H1 (cell line): ENCODE measurements at regions not wholly inside any gene's neighbourhood (a gene's known extent, or its start where the extent isn't known, plus 50 kb on each side); places are given as distances from the start of the nearest gene placed in this dataset.

Experiments
- ASH2L ChIP-seq: fragments of 200-600, 300-600 bp; sonication (generic); IDR thresholded peaks from one replicate; pipeline ENCODE4 v1.7.1; 2017; ENCODE audit warnings: low read length
- ATF2 ChIP-seq: IDR thresholded peaks from 2 replicates; pipeline ENCODE4 v1.6.1; 2012; ENCODE audit warnings: low read length, inconsistent platforms
- BACH1 ChIP-seq: IDR thresholded peaks from 2 replicates; pipeline ENCODE4 v1.6.1; 2012; ENCODE audit warnings: low read length, improper control_type of control experiment
- CTCF ChIP-seq, 3 experiments: IDR thresholded peaks; 1 replicate in 2 of 3; 2 replicates in 1 of 3; pipeline versions ENCODE4 v1.5.1 to v1.6.1; 2011; ENCODE audit warnings: low read length in 3 of 3, mild to moderate bottlenecking in 3 of 3, inconsistent platforms in 2 of 3, low read depth in 1 of 3, moderate library complexity in 1 of 3; ENCODE audit not compliant: insufficient read depth in 1 of 3; ENCODE audit errors: control extremely low read depth in 1 of 3
- E2F6 ChIP-seq: IDR thresholded peaks from 2 replicates; pipeline ENCODE4 v1.6.1; 2012; ENCODE audit warnings: inconsistent platforms
- EGR1 ChIP-seq: IDR thresholded peaks from 2 replicates; pipeline ENCODE4 v1.6.1; 2011; ENCODE audit warnings: low read depth, low read length, borderline replicate concordance
- GABPA ChIP-seq: IDR thresholded peaks from 2 replicates; pipeline ENCODE4 v1.6.1; 2011; ENCODE audit warnings: mild to moderate bottlenecking, low read length, moderate library complexity, borderline replicate concordance; ENCODE audit not compliant: insufficient read depth
- JUN ChIP-seq: IDR thresholded peaks from 2 replicates; pipeline ENCODE4 v1.6.1; 2011; ENCODE audit warnings: low read depth, mild to moderate bottlenecking, improper control_type of control experiment, low read length
- MAFK ChIP-seq: IDR thresholded peaks from 2 replicates; pipeline ENCODE4 v1.6.1; 2012; ENCODE audit warnings: low read depth, mild to moderate bottlenecking, improper control_type of control experiment, low read length
- PHF8 ChIP-seq: fragments of 200-600 bp; sonication (generic); conservative IDR thresholded peaks from 2 replicates; pipeline ENCODE4 v1.7.1; 2012; ENCODE audit warnings: low read depth, mild to moderate bottlenecking, inconsistent platforms, low read length, moderate library complexity
- RXRA ChIP-seq: IDR thresholded peaks from 2 replicates; pipeline ENCODE4 v1.6.1; 2011; ENCODE audit warnings: low read depth, mild to moderate bottlenecking, low read length, moderate library complexity; ENCODE audit not compliant: insufficient read depth
- TCF12 ChIP-seq: IDR thresholded peaks from 2 replicates; pipeline ENCODE4 v1.6.1; 2011; ENCODE audit warnings: low read depth, mild to moderate bottlenecking, low read length
- TEAD4 ChIP-seq: IDR thresholded peaks from 2 replicates; pipeline ENCODE4 v1.6.1; 2012; ENCODE audit warnings: low read depth, low read length, inconsistent platforms, mixed read lengths

DNA sequence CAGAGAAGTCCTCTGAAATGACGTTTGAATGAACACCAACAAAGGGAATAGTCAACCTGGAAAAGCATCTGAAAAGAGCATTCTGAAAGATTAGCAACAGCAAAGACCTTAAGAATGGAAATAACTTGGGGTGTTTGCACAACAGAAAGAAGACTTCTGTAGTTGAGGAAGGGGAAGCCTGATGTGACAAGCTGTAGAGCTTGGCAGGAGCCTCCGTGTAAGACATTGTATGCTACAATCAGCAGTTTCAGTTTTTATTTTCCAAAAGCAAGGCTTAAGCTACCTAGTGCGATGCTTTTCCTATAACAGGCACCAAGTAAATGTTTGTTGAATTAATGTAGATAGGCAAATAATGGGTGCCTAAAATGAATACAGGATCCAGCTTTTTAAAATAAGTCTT lies 484.0 kb downstream of the SPRY1 start (continued):
- no peak for TF ChIP-seq MAFK
- TF ChIP-seq JUN = no peak
- TF ChIP-seq TEAD4 = no peak
- no peak for TF ChIP-seq PHF8
- no peak for TF ChIP-seq TCF12
- no peak for TF ChIP-seq CTCF (IDR thresholded peaks at IDR 0.05; ENCODE audit: control extremely low read depth in 1 of 3, insufficient read depth in 1 of 3, low read depth in 1 of 3, low read length in 3 of 3)
- no peak for TF ChIP-seq GABPA
- TF ChIP-seq E2F6 = no peak
- TF ChIP-seq RXRA = no peak
- no peak for TF ChIP-seq EGR1
- no peak for TF ChIP-seq ATF2
- TF ChIP-seq ASH2L = no peak
- no peak for TF ChIP-seq BACH1
